ENCODE measurements at regions not wholly inside any gene's neighbourhood (a gene's known extent, or its start where the extent isn't known, plus 50 kb on each side); places are given as distances from the start of the nearest gene placed in this dataset.
"Not testable (repeated sequence)": the region's sequence is repeated elsewhere in the genome, so short reads cannot be mapped to it uniquely, and the experiment has no call there.

GRCh38 chr13:80705371-80706163 is 364.6 kb upstream of the SPRY2 start:
- TF ChIP-seq CTCF (conservative IDR thresholded peaks at IDR 0.05; ENCODE audit: low read depth, low read length) = no peak
- H3K9ac ChIP-seq = no peak overlapping the region
- H3K4me2 ChIP-seq = no peak overlapping the region
- no peaks in the 10 kb centered on the region for H3K27me3 ChIP-seq (ENCODE audit: insufficient read depth, low read depth)
- H2AFZ ChIP-seq (ENCODE audit: low read depth) = no peak overlapping the region
- no peaks in the 10 kb centered on the region for H3K36me3 ChIP-seq (ENCODE audit: insufficient read depth)
- H4K20me1 ChIP-seq (ENCODE audit: insufficient read depth) = no peaks in the 10 kb centered on the region
- no peak overlapping the region for H3K4me3 ChIP-seq (IDR thresholded peaks at IDR 0.05; ENCODE audit: insufficient read depth, low read depth, low read length)
- no peaks in the 10 kb centered on the region for H3K4me1 ChIP-seq (ENCODE audit: low read depth, poor library complexity, severe bottlenecking)
- H3K79me2 ChIP-seq (ENCODE audit: insufficient read depth, low read depth) = no peaks in the 10 kb centered on the region
- no peak overlapping the region for H3K27ac ChIP-seq

- Histone ChIP-seq H3K79me2 (ENCODE audit: insufficient read depth, low read depth) (no peaks in the 10 kb centered on the region), H4K20me1 (ENCODE audit: insufficient read depth) (no peaks in the 10 kb centered on the region), H3K4me3 (IDR thresholded peaks at IDR 0.05; ENCODE audit: insufficient read depth, low read depth, low read length) (no peak overlapping the region), H3K36me3 (ENCODE audit: insufficient read depth) (no peaks in the 10 kb centered on the region), H3K27me3 (ENCODE audit: insufficient read depth, low read depth) (no peaks in the 10 kb centered on the region), H3K4me2 (no peak overlapping the region), H3K27ac (no peak overlapping the region), H2AFZ (ENCODE audit: low read depth) (no peak overlapping the region), H3K9ac (no peak overlapping the region), H3K4me1 (ENCODE audit: low read depth, poor library complexity, severe bottlenecking) (no peaks in the 10 kb centered on the region)
- no peak for TF ChIP-seq CTCF (conservative IDR thresholded peaks at IDR 0.05; ENCODE audit: low read depth, low read length)
Observed at GRCh38 chr13:80704369-80704768, 363.4 kb upstream of the SPRY2 start.

GRCh38 chr13:80695841-80696240 is 354.9 kb upstream of the SPRY2 start:
- H3K27me3 ChIP-seq (ENCODE audit: insufficient read depth, low read depth) = no peaks in the 10 kb centered on the region
- H3K4me2 ChIP-seq = no peak overlapping the region
- H3K27ac ChIP-seq = no peak overlapping the region
- no peak for TF ChIP-seq CTCF (conservative IDR thresholded peaks at IDR 0.05; ENCODE audit: low read depth, low read length)
- no peaks in the 10 kb centered on the region for H3K36me3 ChIP-seq (ENCODE audit: insufficient read depth)
- no peak overlapping the region for H2AFZ ChIP-seq (ENCODE audit: low read depth)
- no peak overlapping the region for H3K4me3 ChIP-seq (IDR thresholded peaks at IDR 0.05; ENCODE audit: insufficient read depth, low read depth, low read length)
- no peaks in the 10 kb centered on the region for H3K4me1 ChIP-seq (ENCODE audit: low read depth, poor library complexity, severe bottlenecking)
- no peak overlapping the region for H3K9ac ChIP-seq
- no peaks in the 10 kb centered on the region for H3K79me2 ChIP-seq (ENCODE audit: insufficient read depth, low read depth)
- H4K20me1 ChIP-seq (ENCODE audit: insufficient read depth) = no peaks in the 10 kb centered on the region

- H4K20me1 ChIP-seq (ENCODE audit: insufficient read depth); H3K4me1 ChIP-seq (ENCODE audit: low read depth, poor library complexity, severe bottlenecking); H3K4me2 ChIP-seq; H3K27me3 ChIP-seq (ENCODE audit: insufficient read depth, low read depth); H3K9ac ChIP-seq; H3K79me2 ChIP-seq (ENCODE audit: insufficient read depth, low read depth); H3K27ac ChIP-seq; H2AFZ ChIP-seq (ENCODE audit: low read depth); H3K4me3 ChIP-seq (IDR thresholded peaks at IDR 0.05; ENCODE audit: insufficient read depth, low read depth, low read length); H3K36me3 ChIP-seq (ENCODE audit: insufficient read depth): not testable (repeated sequence)
Observed at GRCh38 chr13:80691814-80692213, 350.9 kb upstream of the SPRY2 start.

- Histone ChIP-seq H3K4me2 (no peak overlapping the region), H3K4me1 (ENCODE audit: low read depth, poor library complexity, severe bottlenecking) (no peaks in the 10 kb centered on the region), H3K27me3 (ENCODE audit: insufficient read depth, low read depth) (no peaks in the 10 kb centered on the region), H2AFZ (ENCODE audit: low read depth) (no peak overlapping the region), H3K79me2 (ENCODE audit: insufficient read depth, low read depth) (no peaks in the 10 kb centered on the region), H3K27ac (no peak overlapping the region), H4K20me1 (ENCODE audit: insufficient read depth) (no peaks in the 10 kb centered on the region), H3K9ac (no peak overlapping the region), H3K36me3 (ENCODE audit: insufficient read depth) (no peaks in the 10 kb centered on the region), H3K4me3 (IDR thresholded peaks at IDR 0.05; ENCODE audit: insufficient read depth, low read depth, low read length) (no peak overlapping the region)
- no peak for TF ChIP-seq CTCF (conservative IDR thresholded peaks at IDR 0.05; ENCODE audit: low read depth, low read length)
Observed at GRCh38 chr13:80690208-80690607, 349.3 kb upstream of the SPRY2 start.

Measured in KMS-11 (cell line).